Fibroblast of villous mesenchyme (primary cell): ENCODE measurements at regions not wholly inside any gene's neighbourhood (a gene's known extent, or its start where the extent isn't known, plus 50 kb on each side); places are given as distances from the start of the nearest gene placed in this dataset.
A peak's percentile ranks its signal among the peaks of the same experiment; 100 is the strongest.

Source experiments
- DNase-seq: peaks from one replicate; pipeline ENCODE4 v3.0.0-alpha.2; 2010; ENCODE audit warnings: low read depth
- H3K4me3 ChIP-seq: 2 replicates; pipeline ENCODE4 v1.5.1; 2011; ENCODE audit warnings: low read depth, mild to moderate bottlenecking, low read length
- TF ChIP-seq, protein P1 (sequence below): IDR thresholded peaks from 2 replicates; pipeline ENCODE4 v1.5.1; 2012; ENCODE audit warnings: low read depth, mild to moderate bottlenecking, low read length; ENCODE audit not compliant: insufficient read depth

DNA sequence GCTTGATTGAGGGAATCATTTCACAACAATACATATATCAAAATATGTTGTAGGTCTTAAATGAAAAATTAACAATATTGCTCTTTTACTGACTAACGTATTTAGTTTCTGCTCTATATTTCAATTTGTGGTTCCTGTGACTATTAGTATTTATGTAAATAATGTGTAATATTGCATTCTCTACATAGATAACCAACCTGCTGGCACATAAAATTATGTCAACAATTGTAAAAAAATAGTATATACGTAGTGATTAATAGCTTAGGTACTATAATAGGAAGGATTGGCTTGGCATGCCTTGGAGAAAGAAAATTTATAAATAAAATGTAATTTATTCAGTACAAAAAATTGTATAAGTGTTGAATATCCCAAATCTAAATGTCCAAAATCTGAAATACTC, 1336.1 kb downstream of the PCDH9 start:
- H3K4me3 ChIP-seq: no peak overlapping the region
- no peak for DNase-seq
- TF ChIP-seq, protein P1, sequence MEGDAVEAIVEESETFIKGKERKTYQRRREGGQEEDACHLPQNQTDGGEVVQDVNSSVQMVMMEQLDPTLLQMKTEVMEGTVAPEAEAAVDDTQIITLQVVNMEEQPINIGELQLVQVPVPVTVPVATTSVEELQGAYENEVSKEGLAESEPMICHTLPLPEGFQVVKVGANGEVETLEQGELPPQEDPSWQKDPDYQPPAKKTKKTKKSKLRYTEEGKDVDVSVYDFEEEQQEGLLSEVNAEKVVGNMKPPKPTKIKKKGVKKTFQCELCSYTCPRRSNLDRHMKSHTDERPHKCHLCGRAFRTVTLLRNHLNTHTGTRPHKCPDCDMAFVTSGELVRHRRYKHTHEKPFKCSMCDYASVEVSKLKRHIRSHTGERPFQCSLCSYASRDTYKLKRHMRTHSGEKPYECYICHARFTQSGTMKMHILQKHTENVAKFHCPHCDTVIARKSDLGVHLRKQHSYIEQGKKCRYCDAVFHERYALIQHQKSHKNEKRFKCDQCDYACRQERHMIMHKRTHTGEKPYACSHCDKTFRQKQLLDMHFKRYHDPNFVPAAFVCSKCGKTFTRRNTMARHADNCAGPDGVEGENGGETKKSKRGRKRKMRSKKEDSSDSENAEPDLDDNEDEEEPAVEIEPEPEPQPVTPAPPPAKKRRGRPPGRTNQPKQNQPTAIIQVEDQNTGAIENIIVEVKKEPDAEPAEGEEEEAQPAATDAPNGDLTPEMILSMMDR: no peak

DNA sequence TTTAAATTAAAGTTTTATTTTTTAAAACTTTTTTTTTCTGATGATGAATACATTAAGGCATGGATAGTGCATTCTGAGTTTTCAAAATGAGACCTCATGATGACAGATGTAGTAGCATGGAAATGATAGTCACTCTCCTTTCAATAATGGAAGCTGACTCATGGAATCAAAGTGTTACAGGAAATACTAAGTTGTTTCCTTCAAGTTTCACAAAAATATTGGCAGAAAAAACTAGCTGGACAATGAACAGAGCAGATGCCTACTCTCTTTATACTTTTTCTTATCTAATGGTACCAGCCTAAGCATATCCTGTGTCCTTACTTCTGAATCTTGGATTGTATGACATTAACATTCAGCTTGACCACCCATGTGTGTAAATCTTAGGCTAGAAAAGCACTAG, 1337.3 kb downstream of the PCDH9 start:
- no peak for DNase-seq

DNA sequence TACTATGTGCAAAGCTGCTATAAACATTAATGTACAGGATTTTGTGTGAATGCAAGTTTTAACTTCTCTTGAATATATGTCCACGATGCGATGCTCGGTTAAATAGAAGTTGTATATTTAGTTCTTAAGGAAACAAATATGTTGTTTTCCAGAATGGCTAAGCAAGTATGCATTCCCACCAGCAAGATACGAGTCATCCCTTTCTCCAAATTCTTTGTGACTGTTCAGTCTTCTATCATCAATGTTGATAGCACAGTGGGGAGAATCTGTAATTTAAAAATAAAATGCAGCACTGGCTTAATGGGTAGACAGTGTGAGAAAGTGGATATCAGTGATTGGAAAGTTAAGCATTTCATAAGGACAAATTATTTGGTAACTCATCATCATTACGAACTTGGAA, 1340.8 kb downstream of the PCDH9 start:
- TF ChIP-seq, protein P1: no peak
- DNase-seq: no peak
- H3K4me3 ChIP-seq: no peak overlapping the region

More for the DNA sequence above, 1337.3 kb downstream of the PCDH9 start:
- TF ChIP-seq, protein P1: no peak
- H3K4me3 ChIP-seq: no peak overlapping the region

DNA sequence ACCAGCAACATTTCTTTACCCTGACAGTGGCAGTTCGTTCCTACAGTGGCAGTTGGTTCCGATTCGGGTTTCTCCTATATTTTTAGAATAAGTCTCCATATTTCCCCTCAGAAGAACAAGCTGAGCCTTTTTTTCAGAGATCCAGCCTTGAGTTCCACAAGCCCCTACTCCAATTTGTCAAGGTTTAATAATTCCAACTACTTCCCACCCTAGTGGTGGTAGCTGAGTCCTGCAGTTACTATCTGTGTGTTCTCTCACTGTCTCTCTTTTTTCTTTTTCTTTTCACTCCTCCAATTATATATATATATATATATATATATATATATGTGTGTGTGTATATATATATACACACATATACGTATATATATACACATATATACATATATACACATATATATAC, 1347.3 kb downstream of the PCDH9 start:
- TF ChIP-seq, protein P1: peak; percentile 18
- H3K4me3 ChIP-seq: no peak overlapping the region
- no peak for DNase-seq

DNA sequence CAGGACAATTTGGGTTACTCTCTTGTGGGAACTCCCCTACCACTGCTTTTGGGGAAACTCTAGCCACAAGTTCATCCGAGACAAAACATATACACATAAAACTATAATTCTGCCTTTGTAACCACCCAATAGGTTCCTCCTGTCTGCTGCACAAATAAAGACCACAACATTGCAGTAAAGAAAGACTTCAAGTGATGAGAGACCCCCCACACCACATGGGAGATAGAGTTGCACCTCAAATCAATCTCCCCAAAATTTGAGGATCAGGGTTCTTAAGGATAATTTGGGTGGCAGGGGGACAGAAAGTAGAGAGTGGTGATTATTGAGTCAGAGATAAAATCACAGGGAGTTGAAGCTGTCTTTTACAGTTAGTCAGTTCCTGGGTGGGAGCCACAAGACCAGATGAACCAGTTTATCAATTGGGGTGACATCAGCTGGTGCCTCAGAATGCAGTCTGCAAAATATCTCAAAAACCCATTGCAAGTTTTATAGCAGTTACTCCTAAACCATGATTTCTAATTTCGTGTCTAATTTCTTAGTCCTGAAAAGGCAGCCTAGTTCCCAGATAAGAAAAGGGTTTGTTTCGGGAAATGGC, 1348.5 kb downstream of the PCDH9 start:
- TF ChIP-seq, protein P1: no peak
- DNase-seq: no peak
- no peak overlapping the region for H3K4me3 ChIP-seq

DNA sequence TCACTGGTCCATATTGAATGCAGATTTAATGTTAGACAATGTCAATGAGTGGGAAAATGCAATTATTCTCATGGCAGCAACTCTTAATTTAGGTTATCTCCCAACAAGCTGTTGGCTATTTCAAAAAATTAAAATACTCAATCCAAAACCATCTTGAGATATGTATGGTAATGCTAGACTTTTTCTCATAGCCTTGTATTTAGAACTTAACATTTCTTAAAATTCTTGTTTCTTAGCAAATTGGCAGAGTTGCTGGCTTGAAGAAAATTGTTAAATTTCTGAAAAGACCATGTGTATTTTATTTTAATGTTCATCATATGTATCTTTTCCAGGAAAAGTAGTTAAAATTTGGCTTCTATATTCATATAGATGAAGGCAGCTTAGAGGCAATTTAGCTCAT, 1355.1 kb downstream of the PCDH9 start:
- no peak overlapping the region for H3K4me3 ChIP-seq
- DNase-seq: no peak
- TF ChIP-seq, protein P1: no peak

DNA sequence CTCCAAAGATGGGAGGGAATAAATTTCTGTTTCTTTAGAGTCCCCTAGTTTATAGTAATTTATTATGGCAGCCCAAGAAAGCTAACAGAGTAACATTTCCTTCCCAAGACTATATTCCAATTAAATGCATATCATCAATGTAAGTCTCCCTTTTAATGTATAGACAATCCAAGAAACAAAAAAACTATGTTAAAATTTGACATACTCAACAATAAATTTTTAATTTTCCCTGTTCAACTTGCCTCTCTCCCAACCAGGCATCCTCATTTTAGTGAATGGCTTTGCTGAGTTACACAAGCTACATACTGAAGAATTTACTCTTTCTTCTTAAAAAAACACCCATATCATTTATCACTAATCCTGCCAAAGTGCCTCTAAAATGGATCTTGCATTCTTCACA, 1357.7 kb downstream of the PCDH9 start:
- TF ChIP-seq, protein P1: no peak
- no peak for DNase-seq

More for the DNA sequence above, 1357.7 kb downstream of the PCDH9 start:
- no peak overlapping the region for H3K4me3 ChIP-seq
